Neural progenitor cell (in vitro differentiated cells): ENCODE measurements at regions not wholly inside any gene's neighbourhood (a gene's known extent, or its start where the extent isn't known, plus 50 kb on each side); places are given as distances from the start of the nearest gene placed in this dataset.

Experiments used
- EZH2 ChIP-seq: fragments of 200-600 bp; sonication (generic); IDR thresholded peaks from 2 replicates; pipeline ENCODE4 v1.6.1; 2017; ENCODE audit warnings: antibody characterized with exemption, mild to moderate bottlenecking, moderate library complexity
- EZH2phosphoT487 ChIP-seq: fragments of 200-600 bp; sonication (generic); IDR thresholded peaks from 2 replicates; pipeline ENCODE4 v1.6.1; 2017; ENCODE audit warnings: antibody characterized with exemption
- TF ChIP-seq, protein P1 (sequence below): fragments of 200-600 bp; sonication (generic); IDR thresholded peaks from 2 replicates; pipeline ENCODE4 v1.5.1; 2017; ENCODE audit warnings: antibody characterized with exemption, mild to moderate bottlenecking

DNA sequence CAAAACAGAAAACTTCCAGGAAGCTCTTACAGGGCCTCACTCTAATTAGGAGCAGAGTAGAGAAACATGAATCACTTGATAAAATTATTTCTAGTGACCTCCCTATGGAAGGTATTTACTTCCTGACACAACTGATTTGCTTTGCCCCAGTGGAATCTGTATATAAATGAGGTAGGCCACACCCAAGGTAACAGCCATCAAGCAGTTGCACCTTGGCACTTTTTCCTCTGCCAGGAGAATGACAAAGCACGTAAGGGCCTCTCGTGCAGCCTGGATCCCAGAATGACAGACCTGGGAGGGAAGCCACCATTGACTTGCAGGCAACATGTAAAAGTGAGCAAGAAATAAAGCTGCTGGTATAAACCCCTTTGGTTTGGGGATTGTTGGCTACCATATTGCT, 620.0 kb upstream of the SLC39A10 start:
- TF ChIP-seq EZH2phosphoT487 (no peak), EZH2 (no peak)
- TF ChIP-seq, protein P1, sequence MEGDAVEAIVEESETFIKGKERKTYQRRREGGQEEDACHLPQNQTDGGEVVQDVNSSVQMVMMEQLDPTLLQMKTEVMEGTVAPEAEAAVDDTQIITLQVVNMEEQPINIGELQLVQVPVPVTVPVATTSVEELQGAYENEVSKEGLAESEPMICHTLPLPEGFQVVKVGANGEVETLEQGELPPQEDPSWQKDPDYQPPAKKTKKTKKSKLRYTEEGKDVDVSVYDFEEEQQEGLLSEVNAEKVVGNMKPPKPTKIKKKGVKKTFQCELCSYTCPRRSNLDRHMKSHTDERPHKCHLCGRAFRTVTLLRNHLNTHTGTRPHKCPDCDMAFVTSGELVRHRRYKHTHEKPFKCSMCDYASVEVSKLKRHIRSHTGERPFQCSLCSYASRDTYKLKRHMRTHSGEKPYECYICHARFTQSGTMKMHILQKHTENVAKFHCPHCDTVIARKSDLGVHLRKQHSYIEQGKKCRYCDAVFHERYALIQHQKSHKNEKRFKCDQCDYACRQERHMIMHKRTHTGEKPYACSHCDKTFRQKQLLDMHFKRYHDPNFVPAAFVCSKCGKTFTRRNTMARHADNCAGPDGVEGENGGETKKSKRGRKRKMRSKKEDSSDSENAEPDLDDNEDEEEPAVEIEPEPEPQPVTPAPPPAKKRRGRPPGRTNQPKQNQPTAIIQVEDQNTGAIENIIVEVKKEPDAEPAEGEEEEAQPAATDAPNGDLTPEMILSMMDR = no peak
